ENCODE measurements at regions not wholly inside any gene's neighbourhood (a gene's known extent, or its start where the extent isn't known, plus 50 kb on each side); places are given as distances from the start of the nearest gene placed in this dataset.

DNA sequence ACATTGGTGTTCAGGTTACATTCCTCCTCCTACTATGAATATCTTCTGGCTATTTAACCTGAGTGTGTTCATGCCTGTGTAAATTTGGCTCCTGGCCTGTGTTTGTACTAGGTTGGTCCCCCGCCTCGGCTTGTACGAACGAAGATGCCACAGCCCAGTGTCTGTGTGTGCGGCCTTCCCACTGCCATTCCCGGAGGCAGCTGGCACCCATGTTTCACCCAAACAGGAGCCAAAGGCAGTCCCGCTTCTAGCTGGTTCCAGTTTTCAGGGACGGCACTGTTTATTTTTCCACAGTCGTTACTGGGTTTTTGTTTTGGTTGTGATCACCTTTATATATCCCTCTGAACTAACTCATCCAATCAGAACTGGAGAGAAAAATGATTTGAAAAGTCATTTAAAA is 102.5 kb upstream of the ZNF536 start:
- TF ChIP-seq ZNF23 (tag by site-specific recombination; IDR thresholded peaks at IDR 0.05; ENCODE audit: borderline replicate concordance), result no peak
- no peak for TF ChIP-seq ZNF626 (tag by site-specific recombination; IDR thresholded peaks at IDR 0.05)
- no peak for TF ChIP-seq CTCF (tag by site-specific recombination; IDR thresholded peaks at IDR 0.05)
- no peak for TF ChIP-seq ZFHX2 (tag by site-specific recombination; conservative IDR thresholded peaks at IDR 0.05)
- TF ChIP-seq ZNF146 (tag by site-specific recombination; IDR thresholded peaks at IDR 0.05), result no peak
- no peak for TF ChIP-seq ZNF214 (tag by site-specific recombination; IDR thresholded peaks at IDR 0.05; ENCODE audit: borderline replicate concordance)
